ENCODE measurements at regions not wholly inside any gene's neighbourhood (a gene's known extent, or its start where the extent isn't known, plus 50 kb on each side); places are given as distances from the start of the nearest gene placed in this dataset.

GRCh38 chr10:31124852-31125251, 93.2 kb upstream of the ZNF438 start:
- H3K4me3 ChIP-seq (replicated peaks in 1 of 3; ENCODE audit: insufficient read depth in 1 of 3, low read depth in 2 of 3, low read length in 3 of 3), result no peak overlapping the region
- no peak overlapping the region for H3K9ac ChIP-seq (ENCODE audit: insufficient read depth, low read depth, low read length)
- POLR2A ChIA-PET, result no interaction called here
- BruUV-seq (replicated peaks), result no TSS peak
- in situ Hi-C loops (cut with HindIII; ENCODE audit: extremely low pct_ligation_motif_present, low pct_unique_long_range_greater_than_20kb), result no loop called here
- no peaks in the 10 kb centered on the region for H4K20me1 ChIP-seq (ENCODE audit: insufficient read depth, low read length)
- no peak overlapping the region for H2AFZ ChIP-seq (ENCODE audit: low read length)
- intact Hi-C loops (cut with micrococcal nuclease; ENCODE audit: unreplicated experiment), result no loop called here
- H3K36me3 ChIP-seq (replicated peaks in 1 of 2; ENCODE audit: control insufficient read depth in 1 of 2, insufficient read depth in 2 of 2, low read length in 2 of 2), result no peaks in the 10 kb centered on the region
- no peak for ATAC-seq
- H3K79me2 ChIP-seq (ENCODE audit: insufficient read depth, low read length), result no peaks in the 10 kb centered on the region
- no peaks in the 10 kb centered on the region for H3K4me1 ChIP-seq (ENCODE audit: insufficient read depth, low read length)
- no peak overlapping the region for H3K27ac ChIP-seq (ENCODE audit: extremely low read length, insufficient read depth, low read length)
- no peaks in the 10 kb centered on the region for H3K9me3 ChIP-seq (ENCODE audit: low read length)
- H3K4me2 ChIP-seq (ENCODE audit: low read depth, low read length), result no peak overlapping the region
- H3K27me3 ChIP-seq (ENCODE audit: control insufficient read depth in 1 of 2, insufficient read depth in 2 of 2, low read length in 2 of 2), result peaks cover 0 to 2% of the 10 kb centered on the region in 2 experiments; a peak in 1 of 5 replicates
- CTCF ChIA-PET (ENCODE audit: low intra/inter-chr PET ratio, low total read pairs), result no interaction called here
- no peak for DNase-seq (ENCODE audit: low spot score)
- 11% methylated on average over 5 of the region's 5 CpGs for WGBS (ENCODE audit: low lambda C conversion rate)
- no peak for FAIRE-seq
- TF ChIP-seq SP1 (IDR thresholded peaks at IDR 0.05) (no peak), SP1 (CRISPR knock-in tag; IDR thresholded peaks at IDR 0.05) (no peak), EP300 (IDR thresholded peaks at IDR 0.05; ENCODE audit: low read depth in 2 of 2, low read length in 2 of 2) (no peak), EP300 (CRISPR knock-in tag; IDR thresholded peaks at IDR 0.05; ENCODE audit: borderline replicate concordance) (no peak), ZNF432 (CRISPR knock-in tag; IDR thresholded peaks at IDR 0.05; ENCODE audit: borderline replicate concordance) (no peak), ZNF350 (CRISPR knock-in tag; IDR thresholded peaks at IDR 0.05; ENCODE audit: borderline replicate concordance, low read depth) (no peak)
- TF ChIP-seq, protein P1, sequence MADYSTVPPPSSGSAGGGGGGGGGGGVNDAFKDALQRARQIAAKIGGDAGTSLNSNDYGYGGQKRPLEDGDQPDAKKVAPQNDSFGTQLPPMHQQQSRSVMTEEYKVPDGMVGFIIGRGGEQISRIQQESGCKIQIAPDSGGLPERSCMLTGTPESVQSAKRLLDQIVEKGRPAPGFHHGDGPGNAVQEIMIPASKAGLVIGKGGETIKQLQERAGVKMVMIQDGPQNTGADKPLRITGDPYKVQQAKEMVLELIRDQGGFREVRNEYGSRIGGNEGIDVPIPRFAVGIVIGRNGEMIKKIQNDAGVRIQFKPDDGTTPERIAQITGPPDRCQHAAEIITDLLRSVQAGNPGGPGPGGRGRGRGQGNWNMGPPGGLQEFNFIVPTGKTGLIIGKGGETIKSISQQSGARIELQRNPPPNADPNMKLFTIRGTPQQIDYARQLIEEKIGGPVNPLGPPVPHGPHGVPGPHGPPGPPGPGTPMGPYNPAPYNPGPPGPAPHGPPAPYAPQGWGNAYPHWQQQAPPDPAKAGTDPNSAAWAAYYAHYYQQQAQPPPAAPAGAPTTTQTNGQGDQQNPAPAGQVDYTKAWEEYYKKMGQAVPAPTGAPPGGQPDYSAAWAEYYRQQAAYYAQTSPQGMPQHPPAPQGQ (CRISPR knock-in tag; IDR thresholded peaks at IDR 0.05; ENCODE audit: borderline replicate concordance), result no peak

DNA sequence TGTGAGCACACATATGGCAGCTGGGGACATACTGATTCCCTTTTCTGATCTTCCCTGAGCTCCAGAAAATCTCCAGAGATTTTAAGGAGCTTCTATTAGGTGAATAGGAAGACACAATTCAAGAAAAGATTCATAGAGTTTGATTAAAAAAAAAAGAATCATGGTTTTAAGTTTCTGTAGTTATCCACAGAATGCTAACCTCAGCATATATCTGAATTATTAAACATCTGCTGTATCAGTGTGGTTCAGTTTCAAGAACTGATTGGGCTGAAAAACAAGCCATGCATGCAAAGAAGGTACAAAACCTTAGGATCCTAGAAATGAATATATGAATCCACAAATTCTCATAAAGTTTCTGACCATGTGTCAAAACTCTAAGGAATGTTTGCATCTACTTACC, 94.1 kb upstream of the ZNF438 start:
- in situ Hi-C loops (cut with HindIII; ENCODE audit: extremely low pct_ligation_motif_present, low pct_unique_long_range_greater_than_20kb) (no loop called here), intact Hi-C loops (cut with micrococcal nuclease; ENCODE audit: unreplicated experiment) (no loop called here)
- H3K79me2 ChIP-seq (ENCODE audit: insufficient read depth, low read length), result no peaks in the 10 kb centered on the region
- no peak overlapping the region for H2AFZ ChIP-seq (ENCODE audit: low read length)
- H4K20me1 ChIP-seq (ENCODE audit: insufficient read depth, low read length), result no peaks in the 10 kb centered on the region
- no peak overlapping the region for H3K4me2 ChIP-seq (ENCODE audit: low read depth, low read length)
- H3K9ac ChIP-seq (ENCODE audit: insufficient read depth, low read depth, low read length), result no peak overlapping the region
- POLR2A ChIA-PET, result no interaction called here
- TF ChIP-seq ZFX (CRISPR knock-in tag; IDR thresholded peaks at IDR 0.05; ENCODE audit: low read depth) (no peak), MAFF (IDR thresholded peaks at IDR 0.05; ENCODE audit: low read depth, low read length) (peak; percentile 52), POLR2AphosphoS5 (IDR thresholded peaks at IDR 0.05; ENCODE audit: low read depth, low read length) (no peak), SOX6 (IDR thresholded peaks at IDR 0.05) (no peak), SOX6 (CRISPR knock-in tag; IDR thresholded peaks at IDR 0.05) (no peak), MAFK (conservative IDR thresholded peaks at IDR 0.05 in 1 of 2, IDR thresholded peaks at IDR 0.05 in 1 of 2; ENCODE audit: low read length in 2 of 2) (peak; percentile 29 to 80; a peak in 2 of 4 replicates)
- FAIRE-seq (no peak), DNase-seq (ENCODE audit: low spot score) (no peak), ATAC-seq (no peak)
- H3K9me3 ChIP-seq (ENCODE audit: low read length), result no peaks in the 10 kb centered on the region
- no TSS peak for BruUV-seq (replicated peaks)
- H3K36me3 ChIP-seq (replicated peaks in 1 of 2; ENCODE audit: control insufficient read depth in 1 of 2, insufficient read depth in 2 of 2, low read length in 2 of 2), result no peaks in the 10 kb centered on the region
- CTCF ChIA-PET (ENCODE audit: low intra/inter-chr PET ratio, low total read pairs), result no interaction called here
- H3K4me1 ChIP-seq (ENCODE audit: insufficient read depth, low read length), result no peaks in the 10 kb centered on the region
- no peak overlapping the region for H3K4me3 ChIP-seq (replicated peaks in 1 of 3; ENCODE audit: insufficient read depth in 1 of 3, low read depth in 2 of 3, low read length in 3 of 3)
- no peaks in the 10 kb centered on the region for H3K27me3 ChIP-seq (ENCODE audit: control insufficient read depth in 1 of 2, insufficient read depth in 2 of 2, low read length in 2 of 2)
- no peak overlapping the region for H3K27ac ChIP-seq (ENCODE audit: extremely low read length, insufficient read depth, low read length)
